Gastroesophageal sphincter (tissue), 2 donors: ENCODE measurements at regions not wholly inside any gene's neighbourhood (a gene's known extent, or its start where the extent isn't known, plus 50 kb on each side); places are given as distances from the start of the nearest gene placed in this dataset.

Source experiments
- EP300 ChIP-seq: sonication (generic); formaldehyde crosslinking; IDR thresholded peaks from one replicate; pipeline ENCODE4 v1.6.1; 2017; ENCODE audit warnings: antibody characterized with exemption, mild to moderate bottlenecking
- POLR2A ChIP-seq, 2 donors: fragments of 450-650 bp; IDR thresholded peaks; one replicate each; pipeline ENCODE4 v1.6.1; 2017; ENCODE audit warnings: antibody characterized with exemption in 2 of 2, mild to moderate bottlenecking in 2 of 2, moderate library complexity in 1 of 2

DNA sequence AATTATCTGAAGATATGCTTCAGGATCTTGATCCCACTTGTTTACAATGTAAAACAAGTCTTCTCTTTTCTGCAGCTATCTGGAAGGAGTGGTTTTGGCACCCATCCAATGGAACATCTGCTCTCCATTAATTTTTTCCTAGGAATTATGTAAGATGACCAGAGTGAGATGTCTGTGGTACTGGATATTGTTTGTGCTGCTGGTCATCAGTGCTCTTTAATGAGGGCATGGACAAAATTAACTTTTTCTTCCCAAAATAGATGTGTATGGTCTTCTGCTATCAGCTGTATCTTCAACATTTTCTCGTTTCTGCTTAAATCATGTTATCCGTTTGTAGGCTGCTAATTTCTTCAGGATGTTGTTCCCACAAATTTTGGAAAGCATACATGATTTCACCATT is 415.4 kb upstream of the KLHL1 start:
- TF ChIP-seq EP300, result no peak
- no peak for TF ChIP-seq POLR2A (IDR thresholded peaks at IDR 0.05)
